ENCODE measurements at regions not wholly inside any gene's neighbourhood (a gene's known extent, or its start where the extent isn't known, plus 50 kb on each side); places are given as distances from the start of the nearest gene placed in this dataset.

DNA sequence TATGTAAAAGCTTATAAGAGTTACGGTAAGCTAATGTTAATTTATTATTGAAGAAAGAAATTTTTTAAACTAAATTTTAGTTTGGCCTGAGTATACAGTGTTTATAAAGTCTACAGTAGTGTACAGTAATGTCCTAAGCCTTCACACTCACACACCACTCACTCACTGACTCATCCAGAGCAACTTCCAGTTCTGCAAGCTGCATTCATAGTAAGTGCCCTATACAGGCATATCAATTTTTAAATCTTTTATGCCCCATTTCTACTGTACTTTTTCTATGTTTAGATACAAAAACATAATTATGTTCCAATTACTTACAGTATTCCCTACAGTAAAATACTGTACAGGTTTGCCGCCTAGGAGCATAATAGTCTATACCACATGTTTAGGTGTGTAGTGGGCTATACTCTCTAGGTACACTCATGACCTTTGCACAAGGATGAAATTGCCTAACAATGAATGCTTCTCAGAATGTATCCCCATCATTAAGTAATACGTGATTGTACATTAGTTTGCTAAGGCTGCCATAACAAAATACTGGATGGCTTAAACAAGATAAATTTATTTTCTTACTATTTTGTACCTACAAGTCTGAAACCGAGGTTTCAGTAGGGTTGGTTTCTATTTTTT, 333.8 kb upstream of the PCDH7 start:
- TF ChIP-seq EZH2 (IDR thresholded peaks at IDR 0.05; ENCODE audit: insufficient read depth, poor library complexity, severe bottlenecking) (no peak), EZH2phosphoT487 (IDR thresholded peaks at IDR 0.05; ENCODE audit: insufficient read depth, low read depth) (no peak)
